SK-N-SH treated with all-trans-retinoic acid at 6 μM for 48 hours (cell line): ENCODE measurements at regions not wholly inside any gene's neighbourhood (a gene's known extent, or its start where the extent isn't known, plus 50 kb on each side); places are given as distances from the start of the nearest gene placed in this dataset.

ENCODE experiments used
- ATAC-seq: fragments of 200-7000 bp; cut with Tn5 transposase; 3 replicates; pipeline ENCODE4 v1.9.1; 2020; ENCODE audit warnings: mild to moderate bottlenecking, moderate library complexity
- ARNTL ChIP-seq: fragments of 450-650 bp; formaldehyde crosslinking; IDR thresholded peaks from 2 replicates; pipeline ENCODE4 v1.5.0; 2020; ENCODE audit warnings: low read depth, mild to moderate bottlenecking, moderate library complexity, borderline replicate concordance
- BACH2 ChIP-seq: fragments of 250-450 bp; sonication (Bioruptor Pico); IDR thresholded peaks from 2 replicates; pipeline ENCODE4 v1.9.0; 2021; ENCODE audit warnings: mild to moderate bottlenecking, borderline replicate concordance
- ESRRG ChIP-seq: fragments of 250-450 bp; sonication (Bioruptor Pico); IDR thresholded peaks from 2 replicates; pipeline ENCODE4 v1.6.1; 2021; ENCODE audit warnings: mild to moderate bottlenecking
- GLIS3 ChIP-seq: fragments of 250-450 bp; sonication (Bioruptor Pico); IDR thresholded peaks from 2 replicates; pipeline ENCODE4 v1.5.0; 2020; ENCODE audit warnings: mild to moderate bottlenecking, moderate library complexity
- ISL1 ChIP-seq: fragments of 250-450 bp; sonication (Bioruptor Pico); IDR thresholded peaks from 2 replicates; pipeline ENCODE4 v2.1.2; 2022; ENCODE audit warnings: mild to moderate bottlenecking, moderate library complexity
- OSR1 ChIP-seq: fragments of 250-450 bp; sonication (Bioruptor Pico); IDR thresholded peaks from 2 replicates; pipeline ENCODE4 v1.8.0; 2022; ENCODE audit warnings: moderate library complexity, mild to moderate bottlenecking, inconsistent platforms
- PPARA ChIP-seq: fragments of 250-450 bp; sonication (Bioruptor Pico); IDR thresholded peaks from 2 replicates; pipeline ENCODE4 v1.5.0; 2020; ENCODE audit warnings: mild to moderate bottlenecking, borderline replicate concordance
- RARB ChIP-seq: fragments of 250-450 bp; sonication (Bioruptor Pico); IDR thresholded peaks from 2 replicates; pipeline ENCODE4 v1.8.0; 2021; ENCODE audit warnings: mild to moderate bottlenecking, moderate library complexity
- SNAI2 ChIP-seq: fragments of 250-450 bp; sonication (Bioruptor Pico); IDR thresholded peaks from 2 replicates; pipeline ENCODE4 v1.5.0; 2020; ENCODE audit warnings: mild to moderate bottlenecking, moderate library complexity
- TCF4 ChIP-seq: fragments of 250-450 bp; sonication (Bioruptor Pico); IDR thresholded peaks from 2 replicates; pipeline ENCODE4 v1.8.0; 2021; ENCODE audit warnings: mild to moderate bottlenecking, moderate library complexity, borderline replicate concordance
- ZC3H10 ChIP-seq: fragments of 250-450 bp; sonication (Bioruptor Pico); IDR thresholded peaks from 2 replicates; pipeline ENCODE4 v1.5.1; 2021; ENCODE audit warnings: mild to moderate bottlenecking, moderate library complexity
- ZFP3 ChIP-seq: fragments of 250-450 bp; sonication (Bioruptor Pico); IDR thresholded peaks from 2 replicates; pipeline ENCODE4 v1.5.0; 2020; ENCODE audit warnings: mild to moderate bottlenecking, moderate library complexity
- ZFP30 ChIP-seq: fragments of 450-650 bp; formaldehyde crosslinking; IDR thresholded peaks from 2 replicates; pipeline ENCODE4 v1.5.0; 2022; ENCODE audit warnings: mild to moderate bottlenecking, moderate library complexity
- ZNF565 ChIP-seq: fragments of 450-650 bp; formaldehyde crosslinking; conservative IDR thresholded peaks from 2 replicates; pipeline ENCODE4 v1.5.0; 2020; ENCODE audit warnings: low read depth, mild to moderate bottlenecking, moderate library complexity
- ZNF70 ChIP-seq: fragments of 450-650 bp; formaldehyde crosslinking; IDR thresholded peaks from 2 replicates; pipeline ENCODE4 v1.5.0; 2020; ENCODE audit warnings: mild to moderate bottlenecking, moderate library complexity
- ZNF8 ChIP-seq: fragments of 450-650 bp; formaldehyde crosslinking; IDR thresholded peaks from 2 replicates; pipeline ENCODE4 v1.5.0; 2020; ENCODE audit warnings: mild to moderate bottlenecking, moderate library complexity
- TF ChIP-seq, protein P1 (sequence below): fragments of 250-450 bp; sonication (Bioruptor Pico); IDR thresholded peaks from 2 replicates; pipeline ENCODE4 v1.5.0; 2020; ENCODE audit warnings: mild to moderate bottlenecking, moderate library complexity
- TF ChIP-seq, protein P2 (sequence below): fragments of 250-450 bp; sonication (Bioruptor Pico); IDR thresholded peaks from 2 replicates; pipeline ENCODE4 v1.5.1; 2020; ENCODE audit warnings: low read depth, mild to moderate bottlenecking, moderate library complexity
- TF ChIP-seq, protein P3 (sequence below): fragments of 250-450 bp; sonication (Bioruptor Pico); IDR thresholded peaks from 2 replicates; pipeline ENCODE4 v1.5.1; 2021; ENCODE audit warnings: mild to moderate bottlenecking, moderate library complexity
- TF ChIP-seq, protein P4 (sequence below): fragments of 250-450 bp; sonication (Bioruptor Pico); IDR thresholded peaks from 2 replicates; pipeline ENCODE4 v1.8.0; 2020; ENCODE audit warnings: mild to moderate bottlenecking, moderate library complexity, borderline replicate concordance

DNA sequence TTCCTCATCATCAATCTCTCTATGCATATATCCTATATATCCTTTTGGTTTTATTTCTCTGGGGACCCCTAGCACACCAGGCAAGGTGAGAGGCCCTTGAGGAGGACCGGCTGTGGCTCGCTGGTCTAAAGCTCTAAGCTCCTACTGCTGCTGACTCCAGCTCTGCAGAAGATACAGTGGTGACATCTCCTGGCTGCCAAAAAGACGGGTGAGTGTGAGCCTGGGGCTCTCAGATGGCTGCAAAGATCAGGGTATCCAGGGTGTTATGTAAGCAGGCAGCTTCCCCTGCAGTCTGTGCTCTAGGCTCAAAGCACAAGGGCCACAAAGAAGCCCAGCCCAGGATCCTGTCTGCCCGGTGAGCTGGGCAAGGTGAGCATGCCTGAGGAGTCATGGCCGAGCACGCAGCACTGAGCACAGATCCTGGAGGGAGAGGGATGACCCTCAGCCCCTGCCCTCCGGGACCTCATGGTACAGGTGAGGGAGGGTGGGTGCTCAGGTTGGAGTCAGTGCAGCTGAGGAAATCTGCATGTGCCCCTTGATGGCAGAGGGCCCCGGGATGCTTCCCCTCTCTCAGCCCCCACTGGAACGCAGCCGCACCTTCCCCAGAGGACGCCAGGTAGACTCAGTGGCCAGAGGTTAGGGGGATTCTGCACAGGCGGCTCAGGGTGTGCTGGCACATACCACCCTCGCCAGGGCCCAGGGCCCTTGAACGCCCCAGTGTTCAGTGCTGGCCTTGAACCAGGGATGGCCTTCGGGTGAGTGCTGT is 95.4 kb upstream of the INSIG1 start:
- TF ChIP-seq GLIS3 (CRISPR knock-in tag) (no peak), ZFP3 (CRISPR knock-in tag) (no peak), ZC3H10 (CRISPR knock-in tag) (no peak), RARB (CRISPR knock-in tag) (no peak), ISL1 (CRISPR knock-in tag) (no peak), OSR1 (CRISPR knock-in tag) (no peak)
- TF ChIP-seq, protein P1, sequence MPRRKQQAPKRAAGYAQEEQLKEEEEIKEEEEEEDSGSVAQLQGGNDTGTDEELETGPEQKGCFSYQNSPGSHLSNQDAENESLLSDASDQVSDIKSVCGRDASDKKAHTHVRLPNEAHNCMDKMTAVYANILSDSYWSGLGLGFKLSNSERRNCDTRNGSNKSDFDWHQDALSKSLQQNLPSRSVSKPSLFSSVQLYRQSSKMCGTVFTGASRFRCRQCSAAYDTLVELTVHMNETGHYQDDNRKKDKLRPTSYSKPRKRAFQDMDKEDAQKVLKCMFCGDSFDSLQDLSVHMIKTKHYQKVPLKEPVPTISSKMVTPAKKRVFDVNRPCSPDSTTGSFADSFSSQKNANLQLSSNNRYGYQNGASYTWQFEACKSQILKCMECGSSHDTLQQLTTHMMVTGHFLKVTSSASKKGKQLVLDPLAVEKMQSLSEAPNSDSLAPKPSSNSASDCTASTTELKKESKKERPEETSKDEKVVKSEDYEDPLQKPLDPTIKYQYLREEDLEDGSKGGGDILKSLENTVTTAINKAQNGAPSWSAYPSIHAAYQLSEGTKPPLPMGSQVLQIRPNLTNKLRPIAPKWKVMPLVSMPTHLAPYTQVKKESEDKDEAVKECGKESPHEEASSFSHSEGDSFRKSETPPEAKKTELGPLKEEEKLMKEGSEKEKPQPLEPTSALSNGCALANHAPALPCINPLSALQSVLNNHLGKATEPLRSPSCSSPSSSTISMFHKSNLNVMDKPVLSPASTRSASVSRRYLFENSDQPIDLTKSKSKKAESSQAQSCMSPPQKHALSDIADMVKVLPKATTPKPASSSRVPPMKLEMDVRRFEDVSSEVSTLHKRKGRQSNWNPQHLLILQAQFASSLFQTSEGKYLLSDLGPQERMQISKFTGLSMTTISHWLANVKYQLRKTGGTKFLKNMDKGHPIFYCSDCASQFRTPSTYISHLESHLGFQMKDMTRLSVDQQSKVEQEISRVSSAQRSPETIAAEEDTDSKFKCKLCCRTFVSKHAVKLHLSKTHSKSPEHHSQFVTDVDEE = no peak
- no peak for ATAC-seq

DNA sequence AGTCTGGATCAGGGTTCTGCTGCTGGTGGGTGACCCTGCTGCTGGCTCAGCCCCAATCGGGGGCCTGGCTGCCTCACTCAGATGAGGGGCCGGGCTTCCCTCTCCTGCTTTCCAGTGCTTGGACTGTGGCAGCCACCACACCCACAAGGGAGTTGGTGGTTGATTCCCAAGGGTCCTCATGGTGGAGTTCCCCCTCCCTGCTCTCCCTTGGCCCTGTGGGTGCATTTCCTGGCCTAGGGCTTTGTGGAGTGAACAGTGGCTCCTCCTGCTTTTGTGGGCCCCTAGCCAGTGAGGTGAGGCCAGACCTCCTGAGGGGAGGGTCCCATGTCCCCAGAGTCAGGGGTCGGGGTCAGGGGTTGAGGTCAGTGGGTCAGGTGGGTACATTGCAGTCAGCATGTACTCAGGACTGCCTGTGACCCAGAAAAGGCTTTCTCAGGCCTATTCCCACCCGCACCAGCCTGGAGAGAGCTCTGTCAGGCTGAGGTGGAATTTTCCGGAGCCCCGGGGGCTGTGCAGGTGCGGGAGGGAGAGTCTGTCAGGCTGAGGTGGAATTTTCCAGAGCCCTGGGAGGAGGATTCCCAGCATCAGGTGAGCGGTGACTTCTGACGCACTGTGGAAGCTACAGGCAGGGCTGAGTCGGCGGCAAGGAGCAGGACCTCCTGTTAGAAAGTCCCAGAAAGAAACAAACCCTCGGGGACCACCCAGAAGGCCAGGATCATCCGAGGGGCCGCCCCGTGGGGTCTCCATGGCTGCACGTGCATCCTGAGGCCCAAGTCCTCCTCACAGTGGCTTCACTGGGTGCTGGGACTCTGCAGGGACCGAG is 94.4 kb upstream of the INSIG1 start:
- TF ChIP-seq ZNF70 (CRISPR knock-in tag) = no peak
- TF ChIP-seq, protein P1 = no peak
- no peak for TF ChIP-seq ESRRG (CRISPR knock-in tag)
- TF ChIP-seq ZFP30 (CRISPR knock-in tag) = no peak
- no peak for TF ChIP-seq ZNF8 (CRISPR knock-in tag)
- TF ChIP-seq BACH2 = no peak
- TF ChIP-seq, protein P2, sequence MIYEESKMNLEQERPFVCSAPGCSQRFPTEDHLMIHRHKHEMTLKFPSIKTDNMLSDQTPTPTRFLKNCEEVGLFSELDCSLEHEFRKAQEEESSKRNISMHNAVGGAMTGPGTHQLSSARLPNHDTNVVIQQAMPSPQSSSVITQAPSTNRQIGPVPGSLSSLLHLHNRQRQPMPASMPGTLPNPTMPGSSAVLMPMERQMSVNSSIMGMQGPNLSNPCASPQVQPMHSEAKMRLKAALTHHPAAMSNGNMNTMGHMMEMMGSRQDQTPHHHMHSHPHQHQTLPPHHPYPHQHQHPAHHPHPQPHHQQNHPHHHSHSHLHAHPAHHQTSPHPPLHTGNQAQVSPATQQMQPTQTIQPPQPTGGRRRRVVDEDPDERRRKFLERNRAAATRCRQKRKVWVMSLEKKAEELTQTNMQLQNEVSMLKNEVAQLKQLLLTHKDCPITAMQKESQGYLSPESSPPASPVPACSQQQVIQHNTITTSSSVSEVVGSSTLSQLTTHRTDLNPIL (CRISPR knock-in tag) = no peak
- TF ChIP-seq, all 23 proteins: peak for 0
- no peak for ATAC-seq

DNA sequence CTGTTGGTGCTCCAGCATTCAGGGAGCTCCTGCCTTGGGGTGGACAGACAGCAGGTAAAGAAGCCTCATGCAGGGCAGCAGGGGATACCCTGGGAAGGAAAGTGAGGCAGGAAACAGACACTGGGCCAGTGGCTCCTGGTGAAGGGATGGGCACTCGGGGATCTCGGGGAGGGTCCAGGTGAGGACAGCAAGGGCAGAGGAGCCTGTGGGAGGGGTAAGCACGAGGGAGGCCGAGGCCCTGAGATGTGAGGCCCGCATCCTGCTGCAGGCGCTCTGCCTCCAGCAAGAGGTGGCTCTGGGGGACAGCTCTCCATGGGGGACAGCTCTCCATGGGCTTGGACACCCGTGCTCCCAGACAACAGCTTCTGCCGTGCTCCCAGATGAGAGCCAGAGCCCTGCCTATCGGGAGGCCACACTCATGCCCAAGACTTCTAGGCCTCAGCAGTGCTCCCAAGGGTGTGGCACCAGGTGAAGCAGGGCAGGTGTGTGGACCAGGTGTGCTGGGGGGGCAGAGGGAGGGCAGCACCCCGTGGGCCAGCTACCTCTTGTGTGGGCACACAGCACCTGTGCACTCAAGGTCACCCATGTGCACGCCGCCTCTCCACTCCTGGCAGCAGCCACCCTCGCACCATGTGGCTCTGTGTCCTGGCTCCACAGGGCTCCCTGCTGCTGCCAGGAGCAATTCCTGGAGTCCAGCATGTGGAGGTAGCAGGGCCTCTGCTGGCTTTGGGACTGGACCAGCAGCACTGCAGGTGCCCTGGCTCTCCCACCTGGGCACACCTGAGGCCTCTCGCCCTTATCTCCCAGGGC is 93.6 kb upstream of the INSIG1 start:
- ATAC-seq = no peak
- no peak for TF ChIP-seq ARNTL
- TF ChIP-seq, protein P3, sequence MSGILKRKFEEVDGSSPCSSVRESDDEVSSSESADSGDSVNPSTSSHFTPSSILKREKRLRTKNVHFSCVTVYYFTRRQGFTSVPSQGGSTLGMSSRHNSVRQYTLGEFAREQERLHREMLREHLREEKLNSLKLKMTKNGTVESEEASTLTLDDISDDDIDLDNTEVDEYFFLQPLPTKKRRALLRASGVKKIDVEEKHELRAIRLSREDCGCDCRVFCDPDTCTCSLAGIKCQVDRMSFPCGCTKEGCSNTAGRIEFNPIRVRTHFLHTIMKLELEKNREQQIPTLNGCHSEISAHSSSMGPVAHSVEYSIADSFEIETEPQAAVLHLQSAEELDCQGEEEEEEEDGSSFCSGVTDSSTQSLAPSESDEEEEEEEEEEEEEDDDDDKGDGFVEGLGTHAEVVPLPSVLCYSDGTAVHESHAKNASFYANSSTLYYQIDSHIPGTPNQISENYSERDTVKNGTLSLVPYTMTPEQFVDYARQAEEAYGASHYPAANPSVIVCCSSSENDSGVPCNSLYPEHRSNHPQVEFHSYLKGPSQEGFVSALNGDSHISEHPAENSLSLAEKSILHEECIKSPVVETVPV (CRISPR knock-in tag) = no peak
- no peak for TF ChIP-seq SNAI2 (CRISPR knock-in tag)
- no peak for TF ChIP-seq ISL1 (CRISPR knock-in tag)
- no peak for TF ChIP-seq GLIS3 (CRISPR knock-in tag)
- TF ChIP-seq, protein P4, sequence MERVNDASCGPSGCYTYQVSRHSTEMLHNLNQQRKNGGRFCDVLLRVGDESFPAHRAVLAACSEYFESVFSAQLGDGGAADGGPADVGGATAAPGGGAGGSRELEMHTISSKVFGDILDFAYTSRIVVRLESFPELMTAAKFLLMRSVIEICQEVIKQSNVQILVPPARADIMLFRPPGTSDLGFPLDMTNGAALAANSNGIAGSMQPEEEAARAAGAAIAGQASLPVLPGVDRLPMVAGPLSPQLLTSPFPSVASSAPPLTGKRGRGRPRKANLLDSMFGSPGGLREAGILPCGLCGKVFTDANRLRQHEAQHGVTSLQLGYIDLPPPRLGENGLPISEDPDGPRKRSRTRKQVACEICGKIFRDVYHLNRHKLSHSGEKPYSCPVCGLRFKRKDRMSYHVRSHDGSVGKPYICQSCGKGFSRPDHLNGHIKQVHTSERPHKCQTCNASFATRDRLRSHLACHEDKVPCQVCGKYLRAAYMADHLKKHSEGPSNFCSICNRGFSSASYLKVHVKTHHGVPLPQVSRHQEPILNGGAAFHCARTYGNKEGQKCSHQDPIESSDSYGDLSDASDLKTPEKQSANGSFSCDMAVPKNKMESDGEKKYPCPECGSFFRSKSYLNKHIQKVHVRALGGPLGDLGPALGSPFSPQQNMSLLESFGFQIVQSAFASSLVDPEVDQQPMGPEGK = no peak
- no peak for TF ChIP-seq BACH2
- no peak for TF ChIP-seq ZNF70 (CRISPR knock-in tag)
- TF ChIP-seq ZNF565 = no peak
- no peak for TF ChIP-seq ZFP30 (CRISPR knock-in tag)
- TF ChIP-seq, protein P1 = no peak
- no peak for TF ChIP-seq TCF4
- no peak for TF ChIP-seq RARB (CRISPR knock-in tag)
- no peak for TF ChIP-seq PPARA (CRISPR knock-in tag)
